TTC549 (cell line): ENCODE measurements at regions not wholly inside any gene's neighbourhood (a gene's known extent, or its start where the extent isn't known, plus 50 kb on each side); places are given as distances from the start of the nearest gene placed in this dataset.

ENCODE experiments used
- FAIRE-seq: peaks from 2 replicates; lab custom pipeline; 2012; peaks lifted over from hg19 to GRCh38; lab: Jason Lieb, UNC

- FAIRE-seq, result no peak
Measured at GRCh38 chr20:4299216-4299615, 50.1 kb upstream of the ADRA1D start.
